ENCODE measurements at regions not wholly inside any gene's neighbourhood (a gene's known extent, or its start where the extent isn't known, plus 50 kb on each side); places are given as distances from the start of the nearest gene placed in this dataset.

- no peaks in the 10 kb centered on the region for H3K36me3 Mint-ChIP-seq
- no peaks in the 10 kb centered on the region for H3K27me3 Mint-ChIP-seq
- no peaks in the 10 kb centered on the region for H3K9me3 Mint-ChIP-seq
- no peak overlapping the region for H3K27ac Mint-ChIP-seq
- DNase-seq, result no peak
- no peak overlapping the region for H3K4me3 Mint-ChIP-seq
- POLR2A ChIA-PET, result no interaction called here
- no peaks in the 10 kb centered on the region for H3K4me1 Mint-ChIP-seq
- ATAC-seq (ENCODE audit: low read depth), result no peak
Measured at GRCh38 chr6:95071464-95071863, 505.9 kb upstream of the MANEA start.

GRCh38 chr6:95078457-95078856 is 498.9 kb upstream of the MANEA start:
- no peak for DNase-seq
- Mint-ChIP-seq H3K9me3 (no peaks in the 10 kb centered on the region), H3K4me3 (no peak overlapping the region), H3K27me3 (no peaks in the 10 kb centered on the region), H3K4me1 (no peaks in the 10 kb centered on the region), H3K36me3 (no peaks in the 10 kb centered on the region), H3K27ac (no peak overlapping the region)
- no peak for ATAC-seq (ENCODE audit: low read depth)
- POLR2A ChIA-PET, result no interaction called here

- no peaks in the 10 kb centered on the region for H3K27me3 Mint-ChIP-seq
Measured at GRCh38 chr6:95081231-95081630, 496.1 kb upstream of the MANEA start.

GRCh38 chr6:95081949-95082348 is 495.4 kb upstream of the MANEA start:
- H3K4me1 Mint-ChIP-seq, result no peaks in the 10 kb centered on the region
- DNase-seq, result no peak
- no peaks in the 10 kb centered on the region for H3K36me3 Mint-ChIP-seq
- H3K27me3 Mint-ChIP-seq, result no peaks in the 10 kb centered on the region
- ATAC-seq (ENCODE audit: low read depth), result no peak
- H3K27ac Mint-ChIP-seq, result no peak overlapping the region
- POLR2A ChIA-PET, result no interaction called here
- no peak overlapping the region for H3K4me3 Mint-ChIP-seq
- H3K9me3 Mint-ChIP-seq, result no peaks in the 10 kb centered on the region

More at GRCh38 chr6:95081231-95081630, 496.1 kb upstream of the MANEA start:
- no peak for ATAC-seq (ENCODE audit: low read depth)
- Mint-ChIP-seq H3K27ac (no peak overlapping the region), H3K4me3 (no peak overlapping the region), H3K36me3 (no peaks in the 10 kb centered on the region), H3K9me3 (no peaks in the 10 kb centered on the region), H3K4me1 (no peaks in the 10 kb centered on the region)
- no peak for DNase-seq
- POLR2A ChIA-PET, result no interaction called here

GRCh38 chr6:95083506-95083905 is 493.8 kb upstream of the MANEA start:
- Mint-ChIP-seq H3K27me3 (no peaks in the 10 kb centered on the region), H3K9me3 (no peaks in the 10 kb centered on the region), H3K36me3 (no peaks in the 10 kb centered on the region), H3K4me1 (no peaks in the 10 kb centered on the region), H3K4me3 (no peak overlapping the region), H3K27ac (no peak overlapping the region)
- no peak for DNase-seq
- POLR2A ChIA-PET, result no interaction called here
- ATAC-seq (ENCODE audit: low read depth), result no peak

- no peak for ATAC-seq (ENCODE audit: low read depth)
Measured at GRCh38 chr6:95084867-95085266, 492.5 kb upstream of the MANEA start.

GRCh38 chr6:95087394-95088097 is 489.8 kb upstream of the MANEA start:
- Mint-ChIP-seq H3K36me3 (no peaks in the 10 kb centered on the region), H3K27me3 (no peaks in the 10 kb centered on the region), H3K4me3 (no peak overlapping the region), H3K4me1 (no peaks in the 10 kb centered on the region), H3K27ac (no peak overlapping the region), H3K9me3 (no peaks in the 10 kb centered on the region)
- POLR2A ChIA-PET, result no interaction called here
- ATAC-seq (ENCODE audit: low read depth), result no peak
- DNase-seq, result no peak

More at GRCh38 chr6:95084867-95085266, 492.5 kb upstream of the MANEA start:
- POLR2A ChIA-PET, result no interaction called here
- no peak for DNase-seq
- no peak overlapping the region for H3K27ac Mint-ChIP-seq
- H3K4me3 Mint-ChIP-seq, result no peak overlapping the region
- no peaks in the 10 kb centered on the region for H3K9me3 Mint-ChIP-seq
- H3K36me3 Mint-ChIP-seq, result no peaks in the 10 kb centered on the region
- no peaks in the 10 kb centered on the region for H3K27me3 Mint-ChIP-seq
- no peaks in the 10 kb centered on the region for H3K4me1 Mint-ChIP-seq

- Mint-ChIP-seq H3K27me3 (no peaks in the 10 kb centered on the region), H3K36me3 (no peaks in the 10 kb centered on the region), H3K4me1 (no peaks in the 10 kb centered on the region), H3K4me3 (no peak overlapping the region), H3K9me3 (no peaks in the 10 kb centered on the region), H3K27ac (no peak overlapping the region)
- ATAC-seq (ENCODE audit: low read depth), result peak; percentile 56
- no peak for DNase-seq
- POLR2A ChIA-PET, result no interaction called here
Measured at GRCh38 chr6:95091823-95092436, 485.4 kb upstream of the MANEA start.

GRCh38 chr6:95093154-95093553 is 484.2 kb upstream of the MANEA start:
- Mint-ChIP-seq H3K4me1 (no peaks in the 10 kb centered on the region), H3K27me3 (no peaks in the 10 kb centered on the region)

GRCh38 chr6:95094751-95095663 is 482.3 kb upstream of the MANEA start:
- ATAC-seq (ENCODE audit: low read depth) (no peak), DNase-seq (no peak)
- Mint-ChIP-seq H3K9me3 (no peaks in the 10 kb centered on the region), H3K36me3 (no peaks in the 10 kb centered on the region), H3K4me3 (no peak overlapping the region), H3K4me1 (no peaks in the 10 kb centered on the region), H3K27me3 (no peaks in the 10 kb centered on the region), H3K27ac (no peak overlapping the region)
- POLR2A ChIA-PET, result no interaction called here

More at GRCh38 chr6:95093154-95093553, 484.2 kb upstream of the MANEA start:
- no peak overlapping the region for H3K27ac Mint-ChIP-seq
- no peaks in the 10 kb centered on the region for H3K36me3 Mint-ChIP-seq
- no peak overlapping the region for H3K4me3 Mint-ChIP-seq
- DNase-seq, result no peak
- no peak for ATAC-seq (ENCODE audit: low read depth)
- POLR2A ChIA-PET, result no interaction called here
- H3K9me3 Mint-ChIP-seq, result no peaks in the 10 kb centered on the region

GRCh38 chr6:95095855-95096254 is 481.5 kb upstream of the MANEA start:
- no peak for DNase-seq
- no peak for ATAC-seq (ENCODE audit: low read depth)
- H3K9me3 Mint-ChIP-seq, result no peaks in the 10 kb centered on the region
- no peaks in the 10 kb centered on the region for H3K36me3 Mint-ChIP-seq
- H3K4me3 Mint-ChIP-seq, result no peak overlapping the region
- H3K27me3 Mint-ChIP-seq, result no peaks in the 10 kb centered on the region
- POLR2A ChIA-PET, result no interaction called here
- no peaks in the 10 kb centered on the region for H3K4me1 Mint-ChIP-seq
- H3K27ac Mint-ChIP-seq, result no peak overlapping the region

- DNase-seq (no peak), ATAC-seq (ENCODE audit: low read depth) (no peak)
- no peak overlapping the region for H3K27ac Mint-ChIP-seq
- H3K27me3 Mint-ChIP-seq, result no peaks in the 10 kb centered on the region
- H3K9me3 Mint-ChIP-seq, result no peaks in the 10 kb centered on the region
- no peaks in the 10 kb centered on the region for H3K36me3 Mint-ChIP-seq
- POLR2A ChIA-PET, result no interaction called here
- H3K4me1 Mint-ChIP-seq, result no peaks in the 10 kb centered on the region
- no peak overlapping the region for H3K4me3 Mint-ChIP-seq
Measured at GRCh38 chr6:95099410-95099809, 477.9 kb upstream of the MANEA start.

GRCh38 chr6:95109212-95109611 is 468.1 kb upstream of the MANEA start:
- Mint-ChIP-seq H3K4me1 (no peaks in the 10 kb centered on the region), H3K4me3 (no peak overlapping the region), H3K9me3 (no peaks in the 10 kb centered on the region), H3K27ac (no peak overlapping the region), H3K27me3 (no peaks in the 10 kb centered on the region), H3K36me3 (no peaks in the 10 kb centered on the region)
- DNase-seq (no peak), ATAC-seq (ENCODE audit: low read depth) (no peak)
- POLR2A ChIA-PET, result no interaction called here

- DNase-seq (no peak), ATAC-seq (ENCODE audit: low read depth) (no peak)
- no peaks in the 10 kb centered on the region for H3K36me3 Mint-ChIP-seq
- no peaks in the 10 kb centered on the region for H3K27me3 Mint-ChIP-seq
- no peaks in the 10 kb centered on the region for H3K9me3 Mint-ChIP-seq
- H3K4me1 Mint-ChIP-seq, result no peaks in the 10 kb centered on the region
- no peak overlapping the region for H3K4me3 Mint-ChIP-seq
- H3K27ac Mint-ChIP-seq, result no peak overlapping the region
- POLR2A ChIA-PET, result no interaction called here
Measured at GRCh38 chr6:95110767-95111166, 466.6 kb upstream of the MANEA start.

Measured in activated naive CD8-positive, alpha-beta T cell treated with anti-CD3 and anti-CD28 coated beads, Interleukin-2, amount 10 ng/mL, durations not matched to agents 7 days and 5 days (primary cell).